ENCODE measurements at regions not wholly inside any gene's neighbourhood (a gene's known extent, or its start where the extent isn't known, plus 50 kb on each side); places are given as distances from the start of the nearest gene placed in this dataset.
A peak's percentile ranks its signal among the peaks of the same experiment; 100 is the strongest.
"Not testable (repeated sequence)": the region's sequence is repeated elsewhere in the genome, so short reads cannot be mapped to it uniquely, and the experiment has no call there.

- H3K4me1 ChIP-seq; H3K36me3 ChIP-seq; H3K27me3 ChIP-seq (replicated peaks in 1 of 7); intact Hi-C loops (cut with DNase I; ENCODE audit: low total_unique reads); H3K9me3 ChIP-seq: not testable (repeated sequence)
- peak; percentile 97 for DNase-seq
- Histone ChIP-seq H3K4me3 (peak overlapping the region in 6 of 8 donors; percentile 19 to 62 (median 39)), H3K27ac (peak overlapping the region in 7 of 8 donors; percentile 60 to 84 (median 78))
- TF ChIP-seq POLR2AphosphoS5 (IDR thresholded peaks at IDR 0.05) (peak; percentile 24 to 76 (median 57)), CTCF (IDR thresholded peaks at IDR 0.05 in 8 of 11, conservative IDR thresholded peaks at IDR 0.05 in 3 of 11) (peak; percentile 54 to 90 (median 69))
- WGBS, 5 donors: 0 to 1% (median 0%) methylated on average over 34 to 53 of the region's 69 CpGs; no CpG with 5 or more reads in 2 of the 5 donors
Measured at GRCh38 chr1:121097127-121097866, 86.8 kb downstream of the FAM72B start.

- peak; percentile 83 for DNase-seq
- H3K36me3 ChIP-seq; H3K9me3 ChIP-seq; intact Hi-C loops (cut with DNase I; ENCODE audit: low total_unique reads); H3K4me1 ChIP-seq; H3K27me3 ChIP-seq (replicated peaks in 1 of 7): not testable (repeated sequence)
- H3K27ac ChIP-seq: peak overlapping the region in 5 of 8 donors; percentile 65 to 84 (median 80)
- H3K4me3 ChIP-seq: peak overlapping the region in 6 of 8 donors; percentile 19 to 62 (median 39)
- WGBS, 5 donors: 14 to 18% (median 17%) methylated on average over 7 to 15 of the region's 21 CpGs; no CpG with 5 or more reads in 2 of the 5 donors
Measured at GRCh38 chr1:121097867-121098215, 86.3 kb downstream of the FAM72B start.

- intact Hi-C loops (cut with DNase I; ENCODE audit: low total_unique reads); H3K4me3 ChIP-seq; H3K4me1 ChIP-seq; H3K27me3 ChIP-seq (replicated peaks in 1 of 7); DNase-seq; H3K9me3 ChIP-seq; H3K36me3 ChIP-seq; H3K27ac ChIP-seq: not testable (repeated sequence)
- WGBS, 5 donors: 91 to 100% (median 100%) methylated on average over 1 of the region's 1 CpG
Measured at GRCh38 chr1:121109025-121109424, 75.1 kb downstream of the FAM72B start.

GRCh38 chr1:121116522-121117297, 67.4 kb downstream of the FAM72B start:
- 61 to 93% (median 67%) methylated on average over 15 to 42 of the region's 44 CpGs for WGBS, 5 donors
- peak overlapping the region in 3 of 8 donors; percentile 35 to 52 (median 40) for H3K27ac ChIP-seq

GRCh38 chr1:121117298-121117611, 66.9 kb downstream of the FAM72B start:
- H3K9me3 ChIP-seq; H3K27me3 ChIP-seq (replicated peaks in 1 of 7); DNase-seq; H3K4me1 ChIP-seq; intact Hi-C loops (cut with DNase I; ENCODE audit: low total_unique reads); H3K36me3 ChIP-seq: not testable (repeated sequence)
- WGBS, 5 donors: 39 to 71% (median 57%) methylated on average over 5 to 10 of the region's 10 CpGs
- H3K4me3 ChIP-seq: peak overlapping the region in 5 of 8 donors; percentile 19 to 57 (median 24)
- H3K27ac ChIP-seq: peak overlapping the region in 3 of 8 donors; percentile 35 to 52 (median 40)

More at GRCh38 chr1:121116522-121117297, 67.4 kb downstream of the FAM72B start:
- H3K4me1 ChIP-seq; DNase-seq; H3K36me3 ChIP-seq; H3K27me3 ChIP-seq (replicated peaks in 1 of 7); intact Hi-C loops (cut with DNase I; ENCODE audit: low total_unique reads); H3K9me3 ChIP-seq: not testable (repeated sequence)
- peak overlapping the region in 5 of 8 donors; percentile 19 to 57 (median 24) for H3K4me3 ChIP-seq
- peak in 2 of 3 donors; percentile 29 to 57 for TF ChIP-seq POLR2AphosphoS5 (IDR thresholded peaks at IDR 0.05)
